ENCODE measurements at regions not wholly inside any gene's neighbourhood (a gene's known extent, or its start where the extent isn't known, plus 50 kb on each side); places are given as distances from the start of the nearest gene placed in this dataset.

DNA sequence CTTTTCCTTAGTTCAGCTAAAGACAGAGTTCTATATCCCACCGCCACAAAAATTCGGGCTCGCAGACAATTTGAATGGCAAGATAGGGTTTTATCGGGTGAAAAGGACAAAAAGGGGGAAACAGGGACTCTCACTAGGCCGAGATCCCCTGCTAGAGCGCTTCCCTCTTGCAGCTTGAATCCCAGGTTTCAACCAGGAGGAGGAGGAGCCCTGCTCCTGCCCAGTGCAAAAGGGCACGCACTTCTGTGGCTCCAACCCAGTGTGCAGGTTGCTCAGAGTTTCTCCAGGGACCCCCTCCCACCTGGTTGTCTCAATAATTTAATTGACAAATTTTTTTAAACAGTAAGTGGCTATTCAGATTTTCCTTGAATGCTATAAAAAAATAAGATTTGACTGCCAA is 152.6 kb upstream of the LUZP2 start:
- no peaks in the 10 kb centered on the region for H3K4me1 ChIP-seq (ENCODE audit: control insufficient read depth in 5 of 5, insufficient read depth in 5 of 5, low read length in 5 of 5)
- H3K9me3 ChIP-seq (ENCODE audit: control insufficient read depth in 4 of 4, insufficient read depth in 3 of 4, low read length in 3 of 4), result no peaks in the 10 kb centered on the region
- H3K27me3 ChIP-seq (ENCODE audit: control insufficient read depth in 3 of 3, insufficient read depth in 3 of 3, low read length in 2 of 3), result no peaks in the 10 kb centered on the region
- no peak overlapping the region for H3K27ac ChIP-seq (ENCODE audit: low read depth in 1 of 2, low read length in 1 of 2)
- no peak overlapping the region for H3K9ac ChIP-seq (ENCODE audit: insufficient read depth in 1 of 2, low read length in 2 of 2)
- ATAC-seq (ENCODE audit: insufficient read depth, low FRiP score) (no peak), DNase-seq (no peak)
- H3K4me3 ChIP-seq, result no peak overlapping the region
- H3K36me3 ChIP-seq (ENCODE audit: control insufficient read depth in 4 of 4, insufficient read depth in 4 of 4, low read length in 4 of 4), result no peaks in the 10 kb centered on the region
- TF ChIP-seq, protein P1, sequence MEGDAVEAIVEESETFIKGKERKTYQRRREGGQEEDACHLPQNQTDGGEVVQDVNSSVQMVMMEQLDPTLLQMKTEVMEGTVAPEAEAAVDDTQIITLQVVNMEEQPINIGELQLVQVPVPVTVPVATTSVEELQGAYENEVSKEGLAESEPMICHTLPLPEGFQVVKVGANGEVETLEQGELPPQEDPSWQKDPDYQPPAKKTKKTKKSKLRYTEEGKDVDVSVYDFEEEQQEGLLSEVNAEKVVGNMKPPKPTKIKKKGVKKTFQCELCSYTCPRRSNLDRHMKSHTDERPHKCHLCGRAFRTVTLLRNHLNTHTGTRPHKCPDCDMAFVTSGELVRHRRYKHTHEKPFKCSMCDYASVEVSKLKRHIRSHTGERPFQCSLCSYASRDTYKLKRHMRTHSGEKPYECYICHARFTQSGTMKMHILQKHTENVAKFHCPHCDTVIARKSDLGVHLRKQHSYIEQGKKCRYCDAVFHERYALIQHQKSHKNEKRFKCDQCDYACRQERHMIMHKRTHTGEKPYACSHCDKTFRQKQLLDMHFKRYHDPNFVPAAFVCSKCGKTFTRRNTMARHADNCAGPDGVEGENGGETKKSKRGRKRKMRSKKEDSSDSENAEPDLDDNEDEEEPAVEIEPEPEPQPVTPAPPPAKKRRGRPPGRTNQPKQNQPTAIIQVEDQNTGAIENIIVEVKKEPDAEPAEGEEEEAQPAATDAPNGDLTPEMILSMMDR (IDR thresholded peaks at IDR 0.05; ENCODE audit: control extremely low read depth, extremely low read depth), result no peak
- WGBS, 2 donors, result 77 to 84% methylated on average over 7 of the region's 7 CpGs

DNA sequence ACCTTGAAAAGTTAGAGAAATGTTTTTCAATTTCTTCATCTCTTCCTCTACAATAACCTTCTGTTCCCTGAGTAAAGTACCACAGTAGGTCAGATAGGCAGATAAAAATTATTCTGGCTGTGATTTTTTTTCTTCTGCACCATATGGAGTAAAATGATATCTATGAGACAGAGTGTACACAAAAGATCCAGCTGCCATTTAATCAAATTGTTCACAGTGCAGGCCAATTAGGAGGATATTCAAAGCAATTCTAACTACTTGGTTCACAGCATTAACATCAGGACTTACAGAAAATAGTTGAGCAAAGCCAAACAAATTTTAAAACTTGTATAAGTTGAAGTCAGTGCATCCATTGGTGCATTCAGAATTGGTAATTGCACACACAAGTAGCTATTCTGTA is 147.9 kb upstream of the LUZP2 start:
- Histone ChIP-seq H3K9ac (ENCODE audit: insufficient read depth in 1 of 2, low read length in 2 of 2) (no peak overlapping the region), H3K9me3 (ENCODE audit: control insufficient read depth in 4 of 4, insufficient read depth in 3 of 4, low read length in 3 of 4) (no peaks in the 10 kb centered on the region), H3K27ac (ENCODE audit: low read depth in 1 of 2, low read length in 1 of 2) (no peak overlapping the region), H3K4me1 (ENCODE audit: control insufficient read depth in 5 of 5, insufficient read depth in 5 of 5, low read length in 5 of 5) (no peaks in the 10 kb centered on the region), H3K27me3 (ENCODE audit: control insufficient read depth in 3 of 3, insufficient read depth in 3 of 3, low read length in 2 of 3) (no peaks in the 10 kb centered on the region), H3K4me3 (no peak overlapping the region), H3K36me3 (ENCODE audit: control insufficient read depth in 4 of 4, insufficient read depth in 4 of 4, low read length in 4 of 4) (no peaks in the 10 kb centered on the region)
- DNase-seq (no peak), ATAC-seq (ENCODE audit: insufficient read depth, low FRiP score) (no peak)
- TF ChIP-seq, protein P1 (IDR thresholded peaks at IDR 0.05; ENCODE audit: control extremely low read depth, extremely low read depth), result no peak

DNA sequence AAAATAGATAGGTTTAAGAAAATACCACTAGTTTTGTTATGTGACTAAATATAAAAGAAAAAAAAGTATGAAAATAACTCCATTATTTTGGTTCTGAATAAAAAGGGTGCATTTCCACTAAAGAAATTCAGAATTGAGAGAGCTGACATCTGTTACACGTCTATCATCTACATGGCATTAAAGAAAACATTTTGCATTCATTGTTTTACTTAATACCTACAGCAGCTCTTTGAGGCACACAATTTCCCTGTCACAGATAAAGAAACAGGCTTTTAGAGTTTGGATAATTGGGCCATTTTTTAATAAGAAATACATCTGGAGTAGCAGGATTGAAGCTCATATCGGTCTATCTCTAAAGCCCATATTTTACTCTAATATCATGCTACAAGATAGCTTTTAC is 145.7 kb upstream of the LUZP2 start:
- Histone ChIP-seq H3K36me3 (ENCODE audit: control insufficient read depth in 4 of 4, insufficient read depth in 4 of 4, low read length in 4 of 4) (no peaks in the 10 kb centered on the region), H3K9me3 (ENCODE audit: control insufficient read depth in 4 of 4, insufficient read depth in 3 of 4, low read length in 3 of 4) (peaks cover 0 to 5% (median 0%) of the 10 kb centered on the region in 4 donors), H3K9ac (ENCODE audit: insufficient read depth in 1 of 2, low read length in 2 of 2) (no peak overlapping the region), H3K4me1 (ENCODE audit: control insufficient read depth in 5 of 5, insufficient read depth in 5 of 5, low read length in 5 of 5) (no peaks in the 10 kb centered on the region), H3K27ac (ENCODE audit: low read depth in 1 of 2, low read length in 1 of 2) (no peak overlapping the region), H3K27me3 (ENCODE audit: control insufficient read depth in 3 of 3, insufficient read depth in 3 of 3, low read length in 2 of 3) (no peaks in the 10 kb centered on the region), H3K4me3 (no peak overlapping the region)
- TF ChIP-seq, protein P1 (IDR thresholded peaks at IDR 0.05; ENCODE audit: control extremely low read depth, extremely low read depth), result no peak
- 81 to 85% methylated on average over 2 of the region's 2 CpGs for WGBS, 2 donors
- DNase-seq, result peak in 2 of 3 donors; percentile 12 to 13
- ATAC-seq (ENCODE audit: insufficient read depth, low FRiP score), result no peak

DNA sequence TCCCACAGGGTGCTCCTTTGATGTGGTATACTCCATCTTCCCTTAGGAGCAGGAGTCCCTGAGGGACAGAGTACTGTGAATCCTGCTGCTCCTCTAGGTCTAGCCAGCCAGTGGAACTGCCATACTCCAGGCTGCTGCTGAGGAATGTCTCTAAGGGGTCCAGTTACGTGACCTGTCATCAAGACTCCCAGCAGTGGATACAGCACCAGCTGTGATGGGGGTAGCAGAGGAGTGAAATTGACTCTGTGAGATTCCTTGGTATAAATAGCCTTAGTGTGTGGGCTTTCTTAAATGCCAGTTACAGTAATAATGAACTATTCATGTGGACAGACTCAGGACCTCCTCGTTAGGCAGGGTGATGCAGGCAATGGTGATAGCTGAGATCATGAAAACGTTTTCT is 140.4 kb upstream of the LUZP2 start:
- TF ChIP-seq, protein P1 (IDR thresholded peaks at IDR 0.05; ENCODE audit: control extremely low read depth, extremely low read depth), result no peak
- Histone ChIP-seq H3K9ac (ENCODE audit: insufficient read depth in 1 of 2, low read length in 2 of 2) (no peak overlapping the region), H3K36me3 (ENCODE audit: control insufficient read depth in 4 of 4, insufficient read depth in 4 of 4, low read length in 4 of 4) (no peaks in the 10 kb centered on the region), H3K27me3 (ENCODE audit: control insufficient read depth in 3 of 3, insufficient read depth in 3 of 3, low read length in 2 of 3) (no peaks in the 10 kb centered on the region), H3K4me1 (ENCODE audit: control insufficient read depth in 5 of 5, insufficient read depth in 5 of 5, low read length in 5 of 5) (no peaks in the 10 kb centered on the region), H3K4me3 (no peak overlapping the region), H3K27ac (ENCODE audit: low read depth in 1 of 2, low read length in 1 of 2) (no peak overlapping the region), H3K9me3 (ENCODE audit: control insufficient read depth in 4 of 4, insufficient read depth in 3 of 4, low read length in 3 of 4) (peaks cover 0 to 6% (median 0%) of the 10 kb centered on the region in 4 donors)
- WGBS, 2 donors, result 74 to 75% methylated on average over 3 of the region's 3 CpGs
- peak; percentile 19 for ATAC-seq (ENCODE audit: insufficient read depth, low FRiP score)
- DNase-seq, result no peak

Measured in lung (tissue), 11 donors.